Peyer's patch (tissue), 4 donors: ENCODE measurements at regions not wholly inside any gene's neighbourhood (a gene's known extent, or its start where the extent isn't known, plus 50 kb on each side); places are given as distances from the start of the nearest gene placed in this dataset.

ENCODE experiments used
- DNase-seq, 3 donors: peaks; one replicate each; pipeline ENCODE4 v3.0.0-alpha.2; 2017 to 2019
- H3K27ac ChIP-seq, 4 donors: fragments of 200-600 bp; sonication (generic); one replicate each; pipeline ENCODE4 v1.5.1; 2016 to 2019
- H3K27me3 ChIP-seq, 2 donors: fragments of 200-600 bp; sonication (generic); one replicate each; pipeline ENCODE4 v1.5.1; 2019
- H3K36me3 ChIP-seq, 3 donors: fragments of 200-600 bp; sonication (generic); one replicate each; pipeline ENCODE4 v1.5.1; 2016 to 2019
- H3K4me1 ChIP-seq, 4 donors: fragments of 200-600 bp; sonication (generic); one replicate each; pipeline ENCODE4 v1.5.1; 2016 to 2019
- H3K4me3 ChIP-seq, 4 donors: fragments of 200-600 bp; sonication (generic); 1 replicate in 3 of 4; 2 replicates in 1 of 4; pipeline ENCODE4 v1.5.1; 2016 to 2019; ENCODE audit warnings: mild to moderate bottlenecking in 1 of 4
- H3K9me3 ChIP-seq, 4 donors: fragments of 200-600 bp; sonication (generic); one replicate each; pipeline ENCODE4 v1.5.1; 2016 to 2019; ENCODE audit warnings: mild to moderate bottlenecking in 1 of 4
- POLR2A ChIP-seq, 2 donors: fragments of 450-650 bp; IDR thresholded peaks; one replicate each; pipeline ENCODE4 v1.5.1; 2017; ENCODE audit warnings: antibody characterized with exemption in 2 of 2, mild to moderate bottlenecking in 2 of 2, moderate library complexity in 2 of 2
- TF ChIP-seq, protein P1 (sequence below), 6 experiments: fragments of 450-650 bp in 4 of 6; fragments of 200-600 bp in 2 of 6; sonication (generic) in 1 of 6; IDR thresholded peaks; one replicate each; pipeline ENCODE4 v1.5.1; 2017 to 2019; ENCODE audit warnings: antibody characterized with exemption in 6 of 6, mild to moderate bottlenecking in 3 of 6, moderate library complexity in 1 of 6

DNA sequence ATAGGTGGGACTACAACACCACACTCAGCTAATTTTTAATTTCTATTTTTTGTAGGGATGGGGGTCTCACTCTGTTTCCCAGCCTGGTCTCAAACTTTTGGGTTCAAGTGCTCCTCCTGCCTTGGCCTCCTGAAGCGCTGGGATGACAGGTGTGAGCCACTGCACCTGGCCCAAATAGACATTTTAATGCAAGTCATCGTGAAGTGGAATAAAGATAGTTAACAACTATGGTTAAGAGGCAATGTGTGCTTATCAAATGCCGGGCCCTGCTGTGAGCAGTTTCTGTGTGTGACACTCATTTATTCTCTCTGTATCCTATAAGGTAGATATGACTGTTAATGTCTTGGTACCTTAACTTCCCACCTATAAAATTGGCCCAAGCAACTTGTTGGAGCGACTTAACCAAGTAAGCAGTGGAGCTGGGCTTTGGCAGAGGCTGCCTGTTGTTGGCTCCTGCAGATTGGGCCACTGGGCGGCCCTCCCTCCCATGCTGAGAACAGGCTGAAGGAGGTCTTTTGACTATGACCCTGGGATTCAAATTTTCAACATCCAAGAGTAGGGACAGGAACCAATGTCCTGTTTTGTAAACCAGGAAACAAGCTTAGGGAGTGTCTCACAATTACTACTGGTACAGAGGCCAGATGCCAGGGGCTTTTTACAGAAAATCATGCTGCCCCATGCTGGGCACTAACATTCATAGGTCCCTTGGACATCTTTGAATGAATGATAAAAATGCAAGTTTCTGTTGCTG is 450.7 kb downstream of the TSHZ3 start:
- H3K4me3 ChIP-seq = no peak overlapping the region
- no peak overlapping the region for H3K27ac ChIP-seq
- H3K4me1 ChIP-seq = no peaks in the 10 kb centered on the region
- H3K27me3 ChIP-seq = no peaks in the 10 kb centered on the region
- DNase-seq = no peak
- no peak for TF ChIP-seq POLR2A (IDR thresholded peaks at IDR 0.05)
- TF ChIP-seq, protein P1, sequence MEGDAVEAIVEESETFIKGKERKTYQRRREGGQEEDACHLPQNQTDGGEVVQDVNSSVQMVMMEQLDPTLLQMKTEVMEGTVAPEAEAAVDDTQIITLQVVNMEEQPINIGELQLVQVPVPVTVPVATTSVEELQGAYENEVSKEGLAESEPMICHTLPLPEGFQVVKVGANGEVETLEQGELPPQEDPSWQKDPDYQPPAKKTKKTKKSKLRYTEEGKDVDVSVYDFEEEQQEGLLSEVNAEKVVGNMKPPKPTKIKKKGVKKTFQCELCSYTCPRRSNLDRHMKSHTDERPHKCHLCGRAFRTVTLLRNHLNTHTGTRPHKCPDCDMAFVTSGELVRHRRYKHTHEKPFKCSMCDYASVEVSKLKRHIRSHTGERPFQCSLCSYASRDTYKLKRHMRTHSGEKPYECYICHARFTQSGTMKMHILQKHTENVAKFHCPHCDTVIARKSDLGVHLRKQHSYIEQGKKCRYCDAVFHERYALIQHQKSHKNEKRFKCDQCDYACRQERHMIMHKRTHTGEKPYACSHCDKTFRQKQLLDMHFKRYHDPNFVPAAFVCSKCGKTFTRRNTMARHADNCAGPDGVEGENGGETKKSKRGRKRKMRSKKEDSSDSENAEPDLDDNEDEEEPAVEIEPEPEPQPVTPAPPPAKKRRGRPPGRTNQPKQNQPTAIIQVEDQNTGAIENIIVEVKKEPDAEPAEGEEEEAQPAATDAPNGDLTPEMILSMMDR (IDR thresholded peaks at IDR 0.05) = no peak
- no peaks in the 10 kb centered on the region for H3K36me3 ChIP-seq
- no peaks in the 10 kb centered on the region for H3K9me3 ChIP-seq

DNA sequence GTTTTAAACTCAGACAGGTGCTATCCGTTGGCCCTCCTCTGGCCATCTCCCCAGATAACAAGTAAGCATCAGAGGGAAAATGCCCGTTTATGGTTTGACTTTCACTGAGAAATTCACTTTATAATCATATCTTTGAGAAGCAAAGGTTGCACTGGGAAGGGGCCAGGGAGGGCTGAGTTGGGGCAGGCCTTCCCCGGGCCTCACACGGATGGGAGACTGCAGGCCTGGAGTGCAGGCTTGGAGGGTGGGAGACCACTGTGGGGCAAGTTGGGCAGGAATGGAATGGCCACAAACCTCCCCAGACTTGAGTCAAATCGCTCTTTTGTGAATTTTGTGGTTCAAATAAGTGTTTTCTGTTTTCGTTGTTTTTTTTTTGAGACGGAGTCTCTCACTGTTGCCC is 451.7 kb downstream of the TSHZ3 start:
- Histone ChIP-seq H3K9me3 (no peaks in the 10 kb centered on the region), H3K4me1 (no peaks in the 10 kb centered on the region), H3K36me3 (no peaks in the 10 kb centered on the region), H3K4me3 (no peak overlapping the region), H3K27ac (no peak overlapping the region), H3K27me3 (no peaks in the 10 kb centered on the region)
- no peak for TF ChIP-seq POLR2A (IDR thresholded peaks at IDR 0.05)
- TF ChIP-seq, protein P1 (IDR thresholded peaks at IDR 0.05) = no peak
- DNase-seq = no peak

DNA sequence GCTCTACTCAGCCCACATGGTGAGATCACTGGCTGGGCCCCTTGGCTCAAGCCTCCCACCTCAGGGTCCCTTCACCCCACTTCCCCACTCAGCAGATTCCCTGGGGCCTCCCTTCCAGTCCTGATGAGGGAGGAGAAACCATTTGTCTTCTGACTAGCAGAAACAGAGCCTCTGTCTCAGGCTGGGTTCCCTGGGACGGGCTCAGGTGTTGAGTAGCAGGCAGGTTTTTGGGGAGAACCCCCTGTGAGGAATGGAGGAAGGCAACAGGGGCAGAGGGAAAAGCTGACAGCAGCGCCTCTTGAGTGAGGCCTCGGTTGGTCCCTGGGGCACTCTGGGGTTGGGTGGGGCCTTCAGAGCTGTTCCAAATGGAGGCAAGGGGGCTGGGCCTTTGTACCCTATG is 452.2 kb downstream of the TSHZ3 start:
- H3K27ac ChIP-seq = no peak overlapping the region
- no peaks in the 10 kb centered on the region for H3K27me3 ChIP-seq
- no peak overlapping the region for H3K4me3 ChIP-seq
- H3K36me3 ChIP-seq = no peaks in the 10 kb centered on the region
- H3K9me3 ChIP-seq = no peaks in the 10 kb centered on the region
- H3K4me1 ChIP-seq = no peaks in the 10 kb centered on the region
- no peak for DNase-seq
- no peak for TF ChIP-seq POLR2A (IDR thresholded peaks at IDR 0.05)
- TF ChIP-seq, protein P1 (IDR thresholded peaks at IDR 0.05) = no peak

DNA sequence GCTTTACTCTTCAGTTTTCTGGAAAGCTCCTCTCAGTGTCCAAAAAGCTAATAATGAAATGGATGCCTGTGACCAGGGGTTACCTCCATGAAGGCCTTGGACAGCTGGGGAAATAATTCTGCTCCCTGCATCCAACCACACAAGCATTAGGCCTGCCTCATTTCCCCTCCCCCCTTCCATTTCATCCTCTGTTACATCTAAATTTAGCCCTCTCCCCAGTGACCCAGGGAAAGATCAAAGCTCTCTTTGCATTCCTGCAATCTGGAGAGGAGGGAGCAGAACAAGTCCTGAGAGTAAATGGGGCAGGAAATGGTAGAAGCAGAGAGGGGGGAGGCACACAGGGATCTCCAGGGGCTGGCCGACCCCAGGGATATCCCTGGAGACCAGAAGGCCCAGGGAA is 452.7 kb downstream of the TSHZ3 start:
- no peak for TF ChIP-seq POLR2A (IDR thresholded peaks at IDR 0.05)
- TF ChIP-seq, protein P1 (IDR thresholded peaks at IDR 0.05) = no peak
- Histone ChIP-seq H3K4me1 (no peaks in the 10 kb centered on the region), H3K36me3 (no peaks in the 10 kb centered on the region), H3K27me3 (no peaks in the 10 kb centered on the region), H3K9me3 (no peaks in the 10 kb centered on the region), H3K27ac (no peak overlapping the region), H3K4me3 (no peak overlapping the region)
- DNase-seq = no peak

DNA sequence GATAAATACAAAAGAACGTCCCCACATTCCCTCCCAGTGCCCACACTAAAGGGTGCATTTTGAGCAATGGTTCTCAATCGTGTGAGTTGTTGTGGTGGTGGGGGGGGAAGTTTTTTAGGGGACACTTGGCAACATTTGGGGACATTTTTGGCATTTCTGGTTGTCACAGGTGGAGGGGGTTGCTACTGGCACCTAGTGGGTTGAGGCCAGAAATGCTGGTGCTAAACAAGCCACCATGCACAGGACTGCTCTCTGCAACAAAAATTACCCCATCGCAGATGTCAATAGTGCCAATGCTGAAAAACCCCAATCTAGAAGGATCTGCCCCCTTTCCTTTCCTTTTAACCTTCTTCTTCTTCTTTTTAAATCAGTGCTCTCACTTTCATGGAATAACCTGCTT is 453.3 kb downstream of the TSHZ3 start:
- Histone ChIP-seq H3K36me3 (no peaks in the 10 kb centered on the region), H3K9me3 (no peaks in the 10 kb centered on the region), H3K27me3 (no peaks in the 10 kb centered on the region), H3K4me3 (no peak overlapping the region), H3K4me1 (no peaks in the 10 kb centered on the region), H3K27ac (no peak overlapping the region)
- no peak for DNase-seq
- TF ChIP-seq, protein P1 (IDR thresholded peaks at IDR 0.05) = no peak
- no peak for TF ChIP-seq POLR2A (IDR thresholded peaks at IDR 0.05)

DNA sequence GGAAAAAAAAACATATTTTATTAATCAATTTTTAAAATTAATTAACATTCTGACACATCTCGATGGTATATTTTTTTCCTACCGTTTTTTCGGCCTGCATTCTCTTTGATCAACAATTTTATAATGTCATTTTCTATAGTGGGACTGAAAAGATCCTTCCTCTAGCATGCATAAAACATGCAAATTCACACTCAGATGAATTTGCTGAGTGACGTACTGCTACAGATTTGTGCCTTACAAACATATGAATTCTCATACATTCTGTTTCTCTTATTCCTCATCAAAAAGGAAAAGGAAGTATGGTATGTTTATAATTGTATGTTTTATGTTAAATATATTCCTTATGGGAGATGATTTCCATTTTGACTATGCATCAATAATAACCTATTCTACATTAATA is 458.2 kb downstream of the TSHZ3 start:
- Histone ChIP-seq H3K4me3 (no peak overlapping the region), H3K9me3 (no peaks in the 10 kb centered on the region), H3K36me3 (no peaks in the 10 kb centered on the region), H3K27ac (no peak overlapping the region), H3K27me3 (no peaks in the 10 kb centered on the region), H3K4me1 (no peaks in the 10 kb centered on the region)
- DNase-seq = no peak
- TF ChIP-seq POLR2A (IDR thresholded peaks at IDR 0.05) = no peak
- TF ChIP-seq, protein P1 (IDR thresholded peaks at IDR 0.05) = no peak
